ENCODE measurements at regions not wholly inside any gene's neighbourhood (a gene's known extent, or its start where the extent isn't known, plus 50 kb on each side); places are given as distances from the start of the nearest gene placed in this dataset.

DNA sequence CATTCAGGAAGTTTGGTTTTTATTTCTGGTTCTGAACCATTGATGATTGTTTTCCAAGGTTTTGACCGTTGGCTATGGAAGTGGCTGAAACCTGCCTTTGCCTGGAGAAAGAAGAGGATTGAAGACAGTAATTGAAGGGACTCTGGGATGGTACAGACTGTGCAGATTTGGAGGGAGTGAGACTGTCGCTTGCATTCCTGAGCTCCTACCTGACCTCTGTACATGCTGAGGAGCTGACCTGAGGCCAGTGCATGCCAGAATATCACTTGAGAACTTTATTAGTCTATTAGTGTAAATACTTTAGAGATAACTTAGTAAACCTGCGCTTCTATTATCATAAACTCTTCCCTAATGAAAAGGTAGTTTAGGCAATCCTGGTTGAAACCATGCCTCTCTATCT lies 276.4 kb downstream of the IRS2 start:
- no peaks in the 10 kb centered on the region for H3K27me3 ChIP-seq
- H3K27ac ChIP-seq, result no peak overlapping the region
- no peaks in the 10 kb centered on the region for H3K4me1 ChIP-seq (ENCODE audit: insufficient read depth)
- TF ChIP-seq POLR2A (IDR thresholded peaks at IDR 0.05) (no peak), CTCF (IDR thresholded peaks at IDR 0.05) (no peak), EP300 (IDR thresholded peaks at IDR 0.05) (no peak)
- H3K4me3 ChIP-seq, result no peak overlapping the region
- WGBS, 3 donors, result 76 to 80% (median 80%) methylated on average over 3 of the region's 3 CpGs
- no peaks in the 10 kb centered on the region for H3K36me3 ChIP-seq
- intact Hi-C loops (cut with DNase I), result no loop called here
- DNase-seq, result no peak
- no peaks in the 10 kb centered on the region for H3K9me3 ChIP-seq

- H3K27me3 ChIP-seq, result no peaks in the 10 kb centered on the region
- no peaks in the 10 kb centered on the region for H3K36me3 ChIP-seq
- intact Hi-C loops (cut with DNase I), result no loop called here
- no peak for TF ChIP-seq CTCF (IDR thresholded peaks at IDR 0.05)
- TF ChIP-seq POLR2A (IDR thresholded peaks at IDR 0.05), result no peak
- no peak for TF ChIP-seq EP300 (IDR thresholded peaks at IDR 0.05)
- no peak overlapping the region for H3K4me3 ChIP-seq
- H3K9me3 ChIP-seq, result no peaks in the 10 kb centered on the region
- no peaks in the 10 kb centered on the region for H3K4me1 ChIP-seq (ENCODE audit: insufficient read depth)
- DNase-seq, result no peak
- WGBS, 3 donors, result 91 to 94% (median 92%) methylated on average over 4 of the region's 4 CpGs
- H3K27ac ChIP-seq, result no peak overlapping the region
These were observed 277.1 kb downstream of the IRS2 start for GRCh38 chr13:109509154-109509900.

DNA sequence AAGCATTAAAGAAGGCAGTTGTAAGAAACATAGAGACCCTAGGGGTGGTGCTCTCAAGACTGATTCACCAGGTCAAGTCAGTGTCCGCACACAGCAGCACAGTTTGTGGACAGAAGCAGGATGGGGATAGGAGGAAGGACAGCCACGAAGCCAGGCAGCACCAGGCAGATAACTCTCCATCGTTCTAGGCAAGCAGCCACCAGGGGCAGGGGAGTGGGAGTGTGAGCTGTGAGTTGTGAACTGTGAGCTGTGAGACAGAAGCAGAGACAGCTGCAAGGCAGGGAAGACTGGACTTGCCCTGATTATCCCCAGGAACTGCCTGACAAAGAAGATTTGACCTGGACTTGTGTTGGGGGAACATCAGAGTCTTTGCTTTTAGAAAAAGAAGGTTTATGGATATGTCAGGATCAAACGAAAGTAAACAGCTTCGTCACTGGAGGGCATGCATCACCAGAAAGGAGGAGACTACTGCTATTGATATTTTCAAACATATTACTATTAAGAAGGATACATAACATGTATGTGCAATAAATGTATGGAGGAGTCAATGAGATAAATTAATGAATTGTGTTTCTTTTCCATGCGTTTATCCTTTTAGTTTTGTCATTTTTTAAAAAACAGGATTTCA lies 286.1 kb downstream of the IRS2 start:
- no peak for TF ChIP-seq EP300 (IDR thresholded peaks at IDR 0.05)
- TF ChIP-seq POLR2A (IDR thresholded peaks at IDR 0.05), result no peak
- no peak for TF ChIP-seq CTCF (IDR thresholded peaks at IDR 0.05)

GRCh38 chr13:109497917-109498316 lies 288.5 kb downstream of the IRS2 start:
- no peaks in the 10 kb centered on the region for H3K27me3 ChIP-seq

More for the DNA sequence above, 286.1 kb downstream of the IRS2 start:
- H3K4me1 ChIP-seq (ENCODE audit: insufficient read depth), result no peaks in the 10 kb centered on the region
- WGBS, 3 donors, result 28 to 32% (median 29%) methylated on average over 6 of the region's 6 CpGs
- no peak overlapping the region for H3K4me3 ChIP-seq
- intact Hi-C loops (cut with DNase I), result no loop called here
- H3K27ac ChIP-seq, result peak overlapping the region in 1 of 2 donors; percentile 4
- no peaks in the 10 kb centered on the region for H3K36me3 ChIP-seq
- DNase-seq, result peak in 4 of 5 donors; percentile 19 to 49 (median 33)
- H3K27me3 ChIP-seq, result no peaks in the 10 kb centered on the region
- no peaks in the 10 kb centered on the region for H3K9me3 ChIP-seq

More at GRCh38 chr13:109497917-109498316, 288.5 kb downstream of the IRS2 start:
- TF ChIP-seq CTCF (IDR thresholded peaks at IDR 0.05) (no peak), POLR2A (IDR thresholded peaks at IDR 0.05) (no peak), EP300 (IDR thresholded peaks at IDR 0.05) (no peak)
- H3K36me3 ChIP-seq, result no peaks in the 10 kb centered on the region
- 96 to 98% (median 97%) methylated on average over 10 of the region's 10 CpGs for WGBS, 3 donors
- H3K4me3 ChIP-seq, result no peak overlapping the region
- DNase-seq, result no peak
- H3K27ac ChIP-seq, result no peak overlapping the region
- H3K4me1 ChIP-seq (ENCODE audit: insufficient read depth), result no peaks in the 10 kb centered on the region
- H3K9me3 ChIP-seq, result no peaks in the 10 kb centered on the region
- intact Hi-C loops (cut with DNase I), result no loop called here
